ENCODE measurements at regions not wholly inside any gene's neighbourhood (a gene's known extent, or its start where the extent isn't known, plus 50 kb on each side); places are given as distances from the start of the nearest gene placed in this dataset.

GRCh38 chr6:14190191-14190928, 72.8 kb downstream of the CD83 start:
- TF ChIP-seq, protein P1, sequence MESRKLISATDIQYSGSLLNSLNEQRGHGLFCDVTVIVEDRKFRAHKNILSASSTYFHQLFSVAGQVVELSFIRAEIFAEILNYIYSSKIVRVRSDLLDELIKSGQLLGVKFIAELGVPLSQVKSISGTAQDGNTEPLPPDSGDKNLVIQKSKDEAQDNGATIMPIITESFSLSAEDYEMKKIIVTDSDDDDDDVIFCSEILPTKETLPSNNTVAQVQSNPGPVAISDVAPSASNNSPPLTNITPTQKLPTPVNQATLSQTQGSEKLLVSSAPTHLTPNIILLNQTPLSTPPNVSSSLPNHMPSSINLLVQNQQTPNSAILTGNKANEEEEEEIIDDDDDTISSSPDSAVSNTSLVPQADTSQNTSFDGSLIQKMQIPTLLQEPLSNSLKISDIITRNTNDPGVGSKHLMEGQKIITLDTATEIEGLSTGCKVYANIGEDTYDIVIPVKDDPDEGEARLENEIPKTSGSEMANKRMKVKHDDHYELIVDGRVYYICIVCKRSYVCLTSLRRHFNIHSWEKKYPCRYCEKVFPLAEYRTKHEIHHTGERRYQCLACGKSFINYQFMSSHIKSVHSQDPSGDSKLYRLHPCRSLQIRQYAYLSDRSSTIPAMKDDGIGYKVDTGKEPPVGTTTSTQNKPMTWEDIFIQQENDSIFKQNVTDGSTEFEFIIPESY (IDR thresholded peaks at IDR 0.05; ENCODE audit: borderline replicate concordance, low read depth): no peak
- TF ChIP-seq FOXJ3 (CRISPR knock-in tag; IDR thresholded peaks at IDR 0.05): no peak
- TF ChIP-seq NFIC (IDR thresholded peaks at IDR 0.05; ENCODE audit: borderline replicate concordance): no peak
- TF ChIP-seq, protein P2, sequence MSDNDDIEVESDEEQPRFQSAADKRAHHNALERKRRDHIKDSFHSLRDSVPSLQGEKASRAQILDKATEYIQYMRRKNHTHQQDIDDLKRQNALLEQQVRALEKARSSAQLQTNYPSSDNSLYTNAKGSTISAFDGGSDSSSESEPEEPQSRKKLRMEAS (IDR thresholded peaks at IDR 0.05; ENCODE audit: low read depth): no peak
- TF ChIP-seq CTCF (IDR thresholded peaks at IDR 0.05): no peak
- no peak for TF ChIP-seq GABPA (IDR thresholded peaks at IDR 0.05; ENCODE audit: low read depth)
- TF ChIP-seq POLR2AphosphoS5 (IDR thresholded peaks at IDR 0.05; ENCODE audit: low read depth, low read length): no peak

Measured in SK-N-SH (cell line).